Astrocyte of the spinal cord (primary cell): ENCODE measurements at regions not wholly inside any gene's neighbourhood (a gene's known extent, or its start where the extent isn't known, plus 50 kb on each side); places are given as distances from the start of the nearest gene placed in this dataset.

Experiments
- DNase-seq: peaks from one replicate; pipeline ENCODE4 v3.0.0; 2011; ENCODE audit warnings: low read depth, low spot score
- H3K4me3 ChIP-seq: 2 replicates; pipeline ENCODE4 v1.5.1; 2011; ENCODE audit warnings: low read depth, mild to moderate bottlenecking, low read length, moderate library complexity
- CTCF ChIP-seq: IDR thresholded peaks from 2 replicates; pipeline ENCODE4 v1.5.1; 2012; ENCODE audit warnings: low read depth, mild to moderate bottlenecking, low read length, inconsistent platforms
- in situ Hi-C: cut with HindIII; loops from 2 replicates; pipeline ENCODE4 v1.10.0; 2017; ENCODE audit warnings: low sequenced_read_pairs

- no peak overlapping the region for H3K4me3 ChIP-seq
- in situ Hi-C loops: no loop called here
- DNase-seq: no peak
- no peak for TF ChIP-seq CTCF
Measured at GRCh38 chr6:12364621-12365020, 74.5 kb downstream of the EDN1 start.

- no peak for DNase-seq
- TF ChIP-seq CTCF: no peak
- no peak overlapping the region for H3K4me3 ChIP-seq
- in situ Hi-C loops: no loop called here
Measured at GRCh38 chr6:12366731-12367130, 76.6 kb downstream of the EDN1 start.

GRCh38 chr6:12367412-12367811 lies 77.3 kb downstream of the EDN1 start:
- DNase-seq: no peak
- no peak for TF ChIP-seq CTCF
- H3K4me3 ChIP-seq: no peak overlapping the region
- in situ Hi-C loops: no loop called here

- no peak for DNase-seq
- in situ Hi-C loops: no loop called here
- TF ChIP-seq CTCF: no peak
- H3K4me3 ChIP-seq: no peak overlapping the region
Measured at GRCh38 chr6:12369355-12369754, 79.2 kb downstream of the EDN1 start.

GRCh38 chr6:12369781-12370262 lies 79.7 kb downstream of the EDN1 start:
- in situ Hi-C loops: no loop called here
- no peak for TF ChIP-seq CTCF
- no peak overlapping the region for H3K4me3 ChIP-seq
- no peak for DNase-seq

- DNase-seq: no peak
- in situ Hi-C loops: no loop called here
- no peak overlapping the region for H3K4me3 ChIP-seq
- TF ChIP-seq CTCF: no peak
Measured at GRCh38 chr6:12371151-12371550, 81.0 kb downstream of the EDN1 start.

- in situ Hi-C loops: no loop called here
- no peak for DNase-seq
- H3K4me3 ChIP-seq: no peak overlapping the region
- no peak for TF ChIP-seq CTCF
Measured at GRCh38 chr6:12371641-12372146, 81.5 kb downstream of the EDN1 start.
